HEK293T (cell line): ENCODE measurements at regions not wholly inside any gene's neighbourhood (a gene's known extent, or its start where the extent isn't known, plus 50 kb on each side); places are given as distances from the start of the nearest gene placed in this dataset.
"Not testable (repeated sequence)": the region's sequence is repeated elsewhere in the genome, so short reads cannot be mapped to it uniquely, and the experiment has no call there.

ENCODE experiments used
- CTCF ChIA-PET: fragments of 350-600 bp; formaldehyde crosslinking; extraction: SDS; loops from one replicate; lab custom pipeline; 2021; ENCODE audit warnings: antibody characterized with exemption, inconsistent platforms; lab: Yijun Ruan, JAX
- POLR2A ChIA-PET: fragments of 350-600 bp; formaldehyde crosslinking; extraction: SDS; loops from one replicate; lab custom pipeline; 2020; ENCODE audit warnings: antibody characterized with exemption, inconsistent platforms; lab: Yijun Ruan, JAX
- DNase-seq: peaks from one replicate; pipeline ENCODE4 v3.0.0; 2012; ENCODE audit warnings: mixed read lengths; ENCODE audit errors: extremely low spot score
- ARNT ChIP-seq: fragments of 450-650 bp; IDR thresholded peaks from 2 replicates; pipeline ENCODE4 v1.6.1; 2017; ENCODE audit warnings: mild to moderate bottlenecking
- BHLHE40 ChIP-seq: fragments of 450-650 bp; IDR thresholded peaks from 2 replicates; pipeline ENCODE4 v1.6.1; 2016; ENCODE audit warnings: mild to moderate bottlenecking, moderate library complexity, borderline replicate concordance
- CTBP1 ChIP-seq: fragments of 450-650 bp; IDR thresholded peaks from 2 replicates; pipeline ENCODE4 v1.6.1; 2016; ENCODE audit warnings: borderline replicate concordance
- ELF4 ChIP-seq: fragments of 450-650 bp; IDR thresholded peaks from 2 replicates; pipeline ENCODE4 v1.6.1; 2017; ENCODE audit warnings: antibody characterized with exemption
- FOXA1 ChIP-seq: fragments of 450-650 bp; IDR thresholded peaks from 2 replicates; pipeline ENCODE4 v1.6.1; 2016; ENCODE audit warnings: mild to moderate bottlenecking
- FOXK2 ChIP-seq: fragments of 450-650 bp; IDR thresholded peaks from 2 replicates; pipeline ENCODE4 v1.6.1; 2016; ENCODE audit warnings: mild to moderate bottlenecking
- FOXM1 ChIP-seq: fragments of 450-650 bp; IDR thresholded peaks from 2 replicates; pipeline ENCODE4 v1.6.1; 2017; ENCODE audit warnings: mild to moderate bottlenecking, borderline replicate concordance
- HDGF ChIP-seq: fragments of 450-650 bp; IDR thresholded peaks from 2 replicates; pipeline ENCODE4 v1.6.1; 2017; ENCODE audit warnings: antibody characterized with exemption, borderline replicate concordance
- L3MBTL2 ChIP-seq: fragments of 450-650 bp; conservative IDR thresholded peaks from 2 replicates; pipeline ENCODE4 v1.6.1; 2016; ENCODE audit warnings: mild to moderate bottlenecking
- LEF1 ChIP-seq: fragments of 450-650 bp; IDR thresholded peaks from 2 replicates; pipeline ENCODE4 v1.6.1; 2017; ENCODE audit warnings: mild to moderate bottlenecking, borderline replicate concordance
- NFRKB ChIP-seq: fragments of 450-650 bp; IDR thresholded peaks from 2 replicates; pipeline ENCODE4 v1.6.1; 2016; ENCODE audit warnings: mild to moderate bottlenecking, moderate library complexity
- SP1 ChIP-seq: fragments of 450-650 bp; IDR thresholded peaks from 2 replicates; pipeline ENCODE4 v1.6.1; 2017
- SUZ12 ChIP-seq: fragments of 450-650 bp; IDR thresholded peaks from 2 replicates; pipeline ENCODE4 v1.6.1; 2016; ENCODE audit warnings: mild to moderate bottlenecking
- TARDBP ChIP-seq: fragments of 450-650 bp; IDR thresholded peaks from 2 replicates; pipeline ENCODE4 v1.6.1; 2016
- ZNF384 ChIP-seq: fragments of 450-650 bp; IDR thresholded peaks from 2 replicates; pipeline ENCODE4 v1.6.1; 2016
- TF ChIP-seq, protein P1 (sequence below): fragments of 450-650 bp; IDR thresholded peaks from 2 replicates; pipeline ENCODE4 v1.6.1; 2016

DNA sequence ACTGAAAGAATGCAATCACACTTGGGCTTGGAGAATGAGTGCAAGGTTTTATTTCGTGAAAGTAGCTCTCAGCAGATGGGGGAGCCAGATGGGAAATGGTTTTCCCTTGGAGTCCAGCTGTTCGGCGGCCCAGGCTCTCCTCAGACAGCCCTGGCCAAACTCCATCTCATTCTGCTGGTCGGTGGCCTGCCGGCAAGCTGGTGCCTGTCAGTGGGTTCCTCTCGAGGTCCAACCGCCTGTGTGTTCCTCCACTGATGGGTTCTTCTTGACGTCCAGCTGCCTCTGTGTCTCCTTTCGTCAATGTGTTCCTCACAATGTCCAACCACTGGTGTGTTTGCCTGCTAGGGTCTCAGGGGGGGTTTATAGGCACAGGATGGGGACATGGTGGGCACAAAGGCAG lies 80.3 kb downstream of the POU3F4 start:
- ChIA-PET POLR2A (no interaction called here), CTCF (no interaction called here)
- no peak for DNase-seq
- TF ChIP-seq ZNF384 (no peak), L3MBTL2 (no peak), CTBP1 (no peak), HDGF (no peak), FOXA1 (no peak), SUZ12 (no peak), FOXM1 (no peak), BHLHE40 (no peak), ELF4 (no peak)
- TF ChIP-seq, protein P1, sequence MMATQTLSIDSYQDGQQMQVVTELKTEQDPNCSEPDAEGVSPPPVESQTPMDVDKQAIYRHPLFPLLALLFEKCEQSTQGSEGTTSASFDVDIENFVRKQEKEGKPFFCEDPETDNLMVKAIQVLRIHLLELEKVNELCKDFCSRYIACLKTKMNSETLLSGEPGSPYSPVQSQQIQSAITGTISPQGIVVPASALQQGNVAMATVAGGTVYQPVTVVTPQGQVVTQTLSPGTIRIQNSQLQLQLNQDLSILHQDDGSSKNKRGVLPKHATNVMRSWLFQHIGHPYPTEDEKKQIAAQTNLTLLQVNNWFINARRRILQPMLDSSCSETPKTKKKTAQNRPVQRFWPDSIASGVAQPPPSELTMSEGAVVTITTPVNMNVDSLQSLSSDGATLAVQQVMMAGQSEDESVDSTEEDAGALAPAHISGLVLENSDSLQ, result no peak

DNA sequence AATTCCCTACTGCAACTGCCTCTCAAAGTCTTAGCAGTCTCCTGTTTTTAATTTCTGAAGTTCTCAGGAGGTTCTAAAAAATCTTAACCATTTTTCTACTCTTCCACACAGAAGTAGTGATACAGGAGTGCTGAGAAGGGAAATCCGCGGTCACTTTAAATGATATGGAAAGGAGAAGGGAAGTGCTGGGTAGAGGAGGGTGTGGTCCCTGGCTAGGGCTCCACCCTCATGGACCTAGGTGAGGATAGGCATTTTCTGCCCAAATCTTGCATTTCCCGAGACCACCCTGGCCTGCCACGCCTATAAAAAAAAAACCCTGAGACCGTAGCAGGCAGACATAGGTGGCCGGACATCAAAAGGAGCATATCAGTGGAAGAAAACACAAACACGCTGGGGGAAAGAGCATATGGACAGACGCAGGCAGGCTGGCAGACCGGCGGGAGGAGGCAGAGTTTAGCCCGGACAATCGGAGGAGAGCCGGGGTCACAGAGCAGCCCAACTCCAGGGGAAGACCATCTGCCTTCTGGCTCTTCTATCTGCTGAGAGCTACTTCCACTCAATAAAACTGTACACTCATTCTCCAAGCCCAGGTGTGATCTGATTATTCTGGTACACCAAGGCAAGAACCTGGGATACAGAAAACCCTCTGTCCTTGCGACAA lies 85.7 kb downstream of the POU3F4 start:
- DNase-seq, result no peak
- ChIA-PET POLR2A (no interaction called here), CTCF (no interaction called here)
- no peak for TF ChIP-seq ELF4
- no peak for TF ChIP-seq HDGF
- no peak for TF ChIP-seq ARNT
- no peak for TF ChIP-seq FOXM1
- no peak for TF ChIP-seq L3MBTL2
- no peak for TF ChIP-seq SUZ12
- no peak for TF ChIP-seq NFRKB
- TF ChIP-seq SP1, result no peak
- TF ChIP-seq, protein P1, result no peak
- no peak for TF ChIP-seq FOXA1
- TF ChIP-seq BHLHE40, result no peak
- TF ChIP-seq ZNF384, result no peak
- TF ChIP-seq TARDBP, result no peak
- no peak for TF ChIP-seq FOXK2
- TF ChIP-seq LEF1, result no peak
- no peak for TF ChIP-seq CTBP1

DNA sequence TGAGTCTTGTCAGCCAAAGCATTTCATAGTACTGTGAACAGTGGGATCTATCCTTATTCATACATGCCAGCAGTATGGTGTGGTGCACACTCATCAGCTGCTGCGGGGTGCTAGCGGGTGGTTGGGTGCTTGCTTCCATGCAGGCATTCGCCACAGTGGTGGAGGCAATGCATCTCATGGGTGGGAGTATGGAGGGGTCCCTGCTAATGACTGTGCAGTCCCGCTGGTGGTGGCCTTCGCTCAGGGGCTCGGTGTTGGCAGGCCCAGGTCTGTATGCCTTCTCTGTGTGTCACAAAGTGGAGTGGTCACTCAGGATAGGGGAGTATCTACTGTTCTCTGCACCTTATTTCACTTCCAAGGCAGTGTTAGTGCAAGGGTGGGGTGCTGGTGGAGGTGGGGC lies 122.6 kb downstream of the POU3F4 start:
- CTCF ChIA-PET, result no interaction called here
- POLR2A ChIA-PET, result no interaction called here
- no peak for TF ChIP-seq HDGF
- no peak for TF ChIP-seq SP1
- TF ChIP-seq FOXK2, result no peak
- TF ChIP-seq, protein P1, result no peak
- no peak for TF ChIP-seq CTBP1
- TF ChIP-seq FOXA1, result no peak
- no peak for TF ChIP-seq ARNT
- no peak for TF ChIP-seq BHLHE40
- TF ChIP-seq LEF1, result no peak
- TF ChIP-seq NFRKB, result no peak
- TF ChIP-seq SUZ12, result no peak
- no peak for TF ChIP-seq FOXM1
- TF ChIP-seq L3MBTL2, result no peak
- no peak for TF ChIP-seq TARDBP
- TF ChIP-seq ELF4, result no peak
- no peak for TF ChIP-seq ZNF384
- no peak for DNase-seq

DNA sequence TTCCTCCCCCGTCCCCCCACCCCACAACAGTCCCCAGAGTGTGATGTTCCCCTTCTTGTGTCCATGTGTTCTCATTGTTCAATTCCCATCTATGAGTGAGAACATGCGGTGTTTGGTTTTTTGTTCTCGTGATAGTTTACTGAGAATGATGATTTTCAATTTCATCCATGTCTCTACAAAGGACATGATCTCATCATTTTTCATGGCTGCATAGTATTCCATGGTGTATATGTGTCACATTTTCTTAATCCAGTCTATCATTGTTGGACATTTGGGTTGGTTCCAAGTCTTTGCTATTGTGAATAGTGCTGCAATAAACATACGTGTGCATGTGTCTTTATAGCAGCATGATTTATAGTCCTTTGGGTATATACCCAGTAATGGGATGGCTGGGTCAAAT lies 141.6 kb downstream of the POU3F4 start:
- CTCF ChIA-PET, POLR2A ChIA-PET, DNase-seq: not testable (repeated sequence)

DNA sequence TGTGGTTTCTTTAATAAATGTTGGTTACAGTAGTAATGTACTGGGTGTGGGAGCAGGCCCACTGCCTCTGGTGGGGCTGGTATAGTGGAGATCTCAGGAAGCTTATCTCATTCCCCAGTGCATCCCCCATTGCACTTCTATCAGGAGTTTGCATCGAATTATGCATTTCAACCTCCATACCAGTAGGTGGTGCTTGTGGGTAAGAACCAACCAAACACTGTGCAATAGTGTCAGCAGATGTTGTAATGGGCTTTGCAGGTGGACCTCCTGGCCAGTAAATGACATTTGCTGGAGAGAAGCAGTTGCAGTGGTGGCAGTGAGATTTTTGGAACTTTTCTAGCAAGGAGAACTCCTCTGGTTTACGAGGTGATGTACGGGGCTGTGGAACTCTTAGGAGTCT lies 150.6 kb downstream of the POU3F4 start:
- ChIA-PET CTCF (no interaction called here), POLR2A (no interaction called here)
- TF ChIP-seq FOXM1 (no peak), HDGF (no peak)
- peak; percentile 20 for DNase-seq
